Fibroblast of skin of scalp (primary cell): ENCODE measurements at regions not wholly inside any gene's neighbourhood (a gene's known extent, or its start where the extent isn't known, plus 50 kb on each side); places are given as distances from the start of the nearest gene placed in this dataset.
"Not testable (repeated sequence)": the region's sequence is repeated elsewhere in the genome, so short reads cannot be mapped to it uniquely, and the experiment has no call there.

Source experiments
- DNase-seq: peaks from one replicate; pipeline ENCODE4 v3.0.0-alpha.2; 2013

- DNase-seq = no peak
Measured at GRCh38 chr1:58183286-58183685, 363.2 kb downstream of the OMA1 start.

- DNase-seq = no peak
Measured at GRCh38 chr1:58180537-58180936, 366.0 kb downstream of the OMA1 start.

GRCh38 chr1:58169160-58169559 lies 377.4 kb downstream of the OMA1 start:
- DNase-seq = not testable (repeated sequence)

- not testable (repeated sequence) for DNase-seq
Measured at GRCh38 chr1:58167131-58167530, 379.4 kb downstream of the OMA1 start.

- no peak for DNase-seq
Measured at GRCh38 chr1:58166417-58166816, 380.1 kb downstream of the OMA1 start.

- DNase-seq = no peak
Measured at GRCh38 chr1:58165073-58165472, 381.5 kb downstream of the OMA1 start.

GRCh38 chr1:58162952-58163550 lies 383.5 kb downstream of the OMA1 start:
- DNase-seq = peak; percentile 68

- DNase-seq = no peak
Measured at GRCh38 chr1:58159434-58159830, 387.1 kb downstream of the OMA1 start.

- no peak for DNase-seq
Measured at GRCh38 chr1:58158506-58159433, 387.8 kb downstream of the OMA1 start.

GRCh38 chr1:58158016-58158415 lies 388.5 kb downstream of the OMA1 start:
- no peak for DNase-seq

GRCh38 chr1:58157256-58157655 lies 389.3 kb downstream of the OMA1 start:
- DNase-seq = no peak

GRCh38 chr1:58156831-58157230 lies 389.7 kb downstream of the OMA1 start:
- DNase-seq = no peak

GRCh38 chr1:58156124-58156468 lies 390.4 kb downstream of the OMA1 start:
- DNase-seq = no peak

- peak; percentile 5 for DNase-seq
Measured at GRCh38 chr1:58155418-58156123, 391.0 kb downstream of the OMA1 start.

GRCh38 chr1:58154256-58154655 lies 392.3 kb downstream of the OMA1 start:
- DNase-seq = no peak

GRCh38 chr1:58152697-58153096 lies 393.8 kb downstream of the OMA1 start:
- no peak for DNase-seq

- no peak for DNase-seq
Measured at GRCh38 chr1:58149271-58149812, 397.2 kb downstream of the OMA1 start.

GRCh38 chr1:58144698-58145270 lies 401.7 kb downstream of the OMA1 start:
- no peak for DNase-seq

GRCh38 chr1:58143972-58144697 lies 402.4 kb downstream of the OMA1 start:
- DNase-seq = no peak

GRCh38 chr1:58136387-58136786 lies 410.1 kb downstream of the OMA1 start:
- no peak for DNase-seq

GRCh38 chr1:58135821-58136321 lies 410.7 kb downstream of the OMA1 start:
- DNase-seq = no peak

- no peak for DNase-seq
Measured at GRCh38 chr1:58133562-58133961, 413.0 kb downstream of the OMA1 start.
